Breast epithelium (tissue), 3 donors: ENCODE measurements at regions not wholly inside any gene's neighbourhood (a gene's known extent, or its start where the extent isn't known, plus 50 kb on each side); places are given as distances from the start of the nearest gene placed in this dataset.

Experiments
- POLR2A ChIP-seq: fragments of 450-650 bp; IDR thresholded peaks from one replicate; pipeline ENCODE4 v1.6.1; 2016; ENCODE audit warnings: antibody characterized with exemption, mild to moderate bottlenecking, moderate library complexity
- POLR2AphosphoS5 ChIP-seq, 3 donors: sonication (generic); formaldehyde crosslinking; IDR thresholded peaks; one replicate each; pipeline ENCODE4 v1.6.1; 2017; ENCODE audit warnings: antibody characterized with exemption in 3 of 3
- TF ChIP-seq, protein P1 (sequence below), 3 donors: fragments of 450-650 bp; IDR thresholded peaks; one replicate each; pipeline ENCODE4 v1.5.1; 2016 to 2017; ENCODE audit warnings: antibody characterized with exemption in 3 of 3, mild to moderate bottlenecking in 3 of 3, moderate library complexity in 3 of 3

DNA sequence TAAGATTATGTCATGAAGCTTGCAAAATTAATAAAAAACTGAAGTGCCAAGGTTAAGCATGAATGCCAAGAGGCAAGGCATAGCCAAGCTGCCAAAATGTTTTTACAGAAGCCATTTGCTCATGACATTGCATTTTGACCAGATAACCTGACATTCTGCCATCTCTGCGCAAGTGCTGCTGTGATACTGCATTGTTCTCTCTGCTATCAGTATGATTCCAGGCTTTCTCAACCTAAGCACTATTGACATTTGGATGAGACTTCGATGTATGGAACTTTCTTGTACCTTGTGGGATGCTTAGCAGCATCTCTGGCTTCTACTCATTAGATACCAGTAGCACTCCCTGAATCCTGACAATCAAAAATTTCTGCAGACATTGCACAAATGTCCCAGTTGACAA lies 139.2 kb downstream of the RASSF9 start:
- no peak for TF ChIP-seq POLR2AphosphoS5 (IDR thresholded peaks at IDR 0.05)
- TF ChIP-seq, protein P1, sequence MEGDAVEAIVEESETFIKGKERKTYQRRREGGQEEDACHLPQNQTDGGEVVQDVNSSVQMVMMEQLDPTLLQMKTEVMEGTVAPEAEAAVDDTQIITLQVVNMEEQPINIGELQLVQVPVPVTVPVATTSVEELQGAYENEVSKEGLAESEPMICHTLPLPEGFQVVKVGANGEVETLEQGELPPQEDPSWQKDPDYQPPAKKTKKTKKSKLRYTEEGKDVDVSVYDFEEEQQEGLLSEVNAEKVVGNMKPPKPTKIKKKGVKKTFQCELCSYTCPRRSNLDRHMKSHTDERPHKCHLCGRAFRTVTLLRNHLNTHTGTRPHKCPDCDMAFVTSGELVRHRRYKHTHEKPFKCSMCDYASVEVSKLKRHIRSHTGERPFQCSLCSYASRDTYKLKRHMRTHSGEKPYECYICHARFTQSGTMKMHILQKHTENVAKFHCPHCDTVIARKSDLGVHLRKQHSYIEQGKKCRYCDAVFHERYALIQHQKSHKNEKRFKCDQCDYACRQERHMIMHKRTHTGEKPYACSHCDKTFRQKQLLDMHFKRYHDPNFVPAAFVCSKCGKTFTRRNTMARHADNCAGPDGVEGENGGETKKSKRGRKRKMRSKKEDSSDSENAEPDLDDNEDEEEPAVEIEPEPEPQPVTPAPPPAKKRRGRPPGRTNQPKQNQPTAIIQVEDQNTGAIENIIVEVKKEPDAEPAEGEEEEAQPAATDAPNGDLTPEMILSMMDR (IDR thresholded peaks at IDR 0.05): no peak
- no peak for TF ChIP-seq POLR2A
